Thyroid gland (tissue), 4 donors: ENCODE measurements at regions not wholly inside any gene's neighbourhood (a gene's known extent, or its start where the extent isn't known, plus 50 kb on each side); places are given as distances from the start of the nearest gene placed in this dataset.

Experiments
- DNase-seq, 2 donors: peaks; one replicate each; pipeline ENCODE4 v3.0.0-alpha.2; 2019
- H3K27ac ChIP-seq, 3 donors: fragments of 200-600 bp; sonication (generic); 1 replicate in 2 of 3; 2 replicates in 1 of 3; pipeline ENCODE4 v1.5.1; 2016 to 2019; ENCODE audit warnings: mild to moderate bottlenecking in 1 of 3, moderate library complexity in 1 of 3
- H3K27me3 ChIP-seq: fragments of 200-600 bp; sonication (generic); one replicate; pipeline ENCODE4 v1.5.1; 2019
- H3K36me3 ChIP-seq, 2 donors: fragments of 200-600 bp; sonication (generic); one replicate each; pipeline ENCODE4 v1.5.1; 2016 to 2019
- H3K4me1 ChIP-seq, 2 donors: fragments of 200-600 bp; sonication (generic); one replicate each; pipeline ENCODE4 v1.5.1; 2017 to 2019
- H3K4me3 ChIP-seq, 3 donors: fragments of 200-600 bp; sonication (generic); replicated peaks in 1 of 3; 1 replicate in 2 of 3; 2 replicates in 1 of 3; pipeline ENCODE4 v1.5.1; 2016; ENCODE audit warnings: mild to moderate bottlenecking in 1 of 3
- H3K9me3 ChIP-seq: fragments of 200-600 bp; sonication (generic); one replicate; pipeline ENCODE4 v1.5.1; 2017
- CTCF ChIP-seq, 6 experiments: fragments of 200-600 bp in 3 of 6; fragments of 450-650 bp in 3 of 6; sonication (generic) in 3 of 6; IDR thresholded peaks; one replicate each; pipeline ENCODE4 v1.5.1; 2016 to 2019; ENCODE audit warnings: antibody characterized with exemption in 6 of 6, mild to moderate bottlenecking in 2 of 6, inconsistent platforms in 1 of 6, moderate library complexity in 1 of 6
- POLR2A ChIP-seq, 2 donors: fragments of 450-650 bp; IDR thresholded peaks; one replicate each; pipeline ENCODE4 v1.6.1; 2017; ENCODE audit warnings: antibody characterized with exemption in 2 of 2, mild to moderate bottlenecking in 2 of 2, moderate library complexity in 1 of 2
- WGBS, 2 donors: methylation state at CpG; one replicate each; pipeline ENCODE4 v1.1.5; 2017; 5-methylcytosine and 5-hydroxymethylcytosine counted together
- intact Hi-C: fragments of 100-400 bp; cut with DNase I; formaldehyde crosslinking; loops from one replicate; pipeline ENCODE4 v1.15.1; 2023

DNA sequence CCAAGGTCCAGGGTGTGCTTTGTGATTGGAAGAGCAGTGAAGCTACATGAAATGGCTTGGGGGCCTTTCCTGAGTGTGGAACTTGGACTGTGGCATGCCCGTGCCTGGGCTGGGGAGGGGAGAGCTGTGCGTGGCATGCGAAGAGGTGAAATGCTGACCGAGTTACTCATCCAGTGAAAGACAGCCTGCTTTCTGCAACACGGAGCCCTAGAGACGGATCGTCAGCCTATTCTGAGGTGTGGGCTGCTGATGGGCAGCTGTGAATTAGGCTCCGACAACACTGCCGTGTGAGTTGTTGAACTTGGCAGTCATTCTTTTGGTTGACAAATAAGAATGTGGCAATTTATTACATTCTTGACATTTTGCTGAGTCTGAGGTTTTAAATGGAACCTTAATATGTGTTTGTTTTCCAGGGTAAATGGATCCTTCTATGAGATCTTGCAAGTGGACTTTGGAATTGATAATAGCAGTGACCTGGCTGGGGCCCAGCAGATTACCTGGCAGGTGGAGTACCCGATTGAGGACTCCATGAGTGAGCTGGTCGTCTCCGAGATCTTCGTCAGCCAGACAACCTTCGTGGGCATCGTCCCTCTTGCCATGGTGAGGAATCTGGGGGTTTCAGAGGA lies 453.9 kb downstream of the AACS start:
- no peaks in the 10 kb centered on the region for H3K9me3 ChIP-seq
- H3K4me3 ChIP-seq = no peak overlapping the region
- intact Hi-C loops = no loop called here
- H3K4me1 ChIP-seq = no peaks in the 10 kb centered on the region
- WGBS, 2 donors = 86% methylated on average over 15 of the region's 15 CpGs
- no peak for DNase-seq
- TF ChIP-seq POLR2A (IDR thresholded peaks at IDR 0.05) (no peak), CTCF (IDR thresholded peaks at IDR 0.05) (no peak)
- no peak overlapping the region for H3K27ac ChIP-seq
- H3K27me3 ChIP-seq = no peaks in the 10 kb centered on the region
- no peaks in the 10 kb centered on the region for H3K36me3 ChIP-seq

DNA sequence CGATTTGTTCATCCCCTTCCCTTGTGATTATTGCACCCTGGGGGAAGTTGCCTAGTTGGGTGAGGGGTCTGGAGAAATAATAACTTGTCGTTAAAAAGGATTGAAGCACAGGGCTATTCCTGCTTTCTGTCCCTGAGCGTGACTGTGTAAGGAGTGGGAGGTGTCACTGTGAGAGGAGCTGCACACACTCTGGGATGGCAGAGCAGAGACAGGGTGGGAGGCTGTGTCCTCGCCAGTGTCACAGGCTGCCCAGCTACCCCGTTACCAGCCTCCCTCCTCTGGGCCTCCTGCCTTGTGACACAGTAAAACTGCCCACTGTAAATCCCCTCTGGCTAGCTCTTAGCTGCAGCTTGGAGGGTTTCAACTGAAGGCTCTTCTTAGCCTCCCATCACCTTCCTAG lies 460.6 kb downstream of the AACS start:
- 85 to 88% methylated on average over 5 of the region's 5 CpGs for WGBS, 2 donors
- Histone ChIP-seq H3K4me1 (no peaks in the 10 kb centered on the region), H3K27me3 (no peaks in the 10 kb centered on the region), H3K9me3 (no peaks in the 10 kb centered on the region), H3K27ac (no peak overlapping the region), H3K4me3 (no peak overlapping the region), H3K36me3 (no peaks in the 10 kb centered on the region)
- DNase-seq = no peak
- TF ChIP-seq POLR2A (IDR thresholded peaks at IDR 0.05) = no peak
- no peak for TF ChIP-seq CTCF (IDR thresholded peaks at IDR 0.05)
- intact Hi-C loops = no loop called here

- Histone ChIP-seq H3K4me1 (no peaks in the 10 kb centered on the region), H3K4me3 (no peak overlapping the region), H3K9me3 (no peaks in the 10 kb centered on the region), H3K27me3 (no peaks in the 10 kb centered on the region), H3K27ac (no peak overlapping the region), H3K36me3 (no peaks in the 10 kb centered on the region)
- 65 to 77% methylated on average over 5 of the region's 5 CpGs for WGBS, 2 donors
- DNase-seq = no peak
- TF ChIP-seq CTCF (IDR thresholded peaks at IDR 0.05) (no peak), POLR2A (IDR thresholded peaks at IDR 0.05) (no peak)
- intact Hi-C loops = no loop called here
Measured at GRCh38 chr12:125528281-125528680, 463.0 kb downstream of the AACS start.

DNA sequence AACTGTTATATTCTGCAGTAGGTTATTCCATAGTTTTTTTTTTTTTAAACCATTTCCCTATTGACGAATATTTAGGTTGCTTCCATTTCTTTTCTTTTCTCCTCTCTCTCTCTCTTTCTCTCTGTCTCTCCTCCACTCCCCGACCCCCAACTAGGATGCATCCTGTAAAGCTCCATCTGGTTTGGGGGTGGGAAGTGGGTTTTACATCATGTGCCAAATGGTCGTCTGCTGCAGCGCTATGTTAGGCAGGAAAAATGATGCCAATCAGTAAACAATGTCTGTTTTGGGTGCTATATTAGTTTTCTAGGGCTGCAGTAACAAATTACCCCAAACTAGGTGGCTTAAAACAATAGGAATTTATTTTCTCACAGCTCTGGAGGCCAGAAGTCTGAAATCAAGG lies 465.0 kb downstream of the AACS start:
- WGBS, 2 donors = 37 to 67% methylated on average over 4 of the region's 4 CpGs
- no peak overlapping the region for H3K4me3 ChIP-seq
- H3K27ac ChIP-seq = no peak overlapping the region
- H3K4me1 ChIP-seq = peaks cover 0 to 3% of the 10 kb centered on the region in 2 donors
- no peak for DNase-seq
- no peaks in the 10 kb centered on the region for H3K27me3 ChIP-seq
- TF ChIP-seq CTCF (IDR thresholded peaks at IDR 0.05) (no peak), POLR2A (IDR thresholded peaks at IDR 0.05) (no peak)
- no peaks in the 10 kb centered on the region for H3K9me3 ChIP-seq
- intact Hi-C loops = loop anchor here (10.0 kb wide), 1 partner anchor 155 kb away; no protein-coding TSS in a partner anchor
- H3K36me3 ChIP-seq = no peaks in the 10 kb centered on the region

- TF ChIP-seq POLR2A (IDR thresholded peaks at IDR 0.05) = no peak
- TF ChIP-seq CTCF (IDR thresholded peaks at IDR 0.05) = no peak
- Histone ChIP-seq H3K9me3 (no peaks in the 10 kb centered on the region), H3K4me1 (peaks cover 0 to 3% of the 10 kb centered on the region in 2 donors), H3K36me3 (no peaks in the 10 kb centered on the region), H3K4me3 (no peak overlapping the region), H3K27me3 (no peaks in the 10 kb centered on the region), H3K27ac (no peak overlapping the region)
- 72 to 77% methylated on average over 5 of the region's 5 CpGs for WGBS, 2 donors
- intact Hi-C loops = loop anchor here (10.0 kb wide), 1 partner anchor 154 kb away; no protein-coding TSS in a partner anchor
- no peak for DNase-seq
Measured at GRCh38 chr12:125530876-125531275, 465.6 kb downstream of the AACS start.
